Stomach (tissue), 8 donors: ENCODE measurements at regions not wholly inside any gene's neighbourhood (a gene's known extent, or its start where the extent isn't known, plus 50 kb on each side); places are given as distances from the start of the nearest gene placed in this dataset.

Source experiments
- DNase-seq, 2 donors: peaks; one replicate each; pipeline versions ENCODE4 v3.0.0 to v3.0.0-alpha.2; 2013 to 2019
- H3K27ac ChIP-seq, 5 donors: fragments of 200-600 bp in 4 of 5; sonication (generic) in 4 of 5; one replicate each; pipeline ENCODE4 v1.5.1; 2013 to 2019; ENCODE audit warnings: mild to moderate bottlenecking in 1 of 5, moderate library complexity in 1 of 5
- H3K27me3 ChIP-seq, 3 donors: fragments of 200-600 bp; sonication (generic); one replicate each; pipeline ENCODE4 v1.5.1; 2017 to 2019; ENCODE audit warnings: mixed run types in 1 of 3
- H3K36me3 ChIP-seq, 4 donors: fragments of 200-600 bp; sonication (generic); 1 replicate in 3 of 4; 2 replicates in 1 of 4; pipeline ENCODE4 v1.5.1; 2016 to 2019
- H3K4me1 ChIP-seq, 4 donors: fragments of 200-600 bp; sonication (generic); one replicate each; pipeline ENCODE4 v1.5.1; 2016 to 2019
- H3K4me3 ChIP-seq, 4 donors: fragments of 200-600 bp; sonication (generic) in 3 of 4; one replicate each; pipeline ENCODE4 v1.5.1; 2016 to 2019; ENCODE audit warnings: mild to moderate bottlenecking in 1 of 4
- H3K9me3 ChIP-seq, 4 donors: fragments of 200-600 bp; sonication (generic); one replicate each; pipeline ENCODE4 v1.5.1; 2016 to 2019
- EP300 ChIP-seq: sonication (generic); formaldehyde crosslinking; IDR thresholded peaks from one replicate; pipeline ENCODE4 v1.6.1; 2017; ENCODE audit warnings: antibody characterized with exemption
- POLR2A ChIP-seq, 4 donors: fragments of 450-650 bp; IDR thresholded peaks; one replicate each; pipeline ENCODE4 v1.6.1; 2016; ENCODE audit warnings: antibody characterized with exemption in 4 of 4, control low read depth in 2 of 4, mild to moderate bottlenecking in 1 of 4, moderate library complexity in 1 of 4
- POLR2AphosphoS5 ChIP-seq, 3 donors: sonication (generic); formaldehyde crosslinking; IDR thresholded peaks; one replicate each; pipeline ENCODE4 v1.6.1; 2016; ENCODE audit warnings: antibody characterized with exemption in 3 of 3
- WGBS, 5 donors: extraction: QIAGEN DNeasy Blood & Tissue Kit in 3 of 5; methylation state at CpG; one replicate each; pipeline versions ENCODE4 v1.1.5 to v1.1.7; 2013 to 2018; 5-methylcytosine and 5-hydroxymethylcytosine counted together
- intact Hi-C: fragments of 100-400 bp; cut with DNase I; formaldehyde crosslinking; loops from one replicate; pipeline ENCODE4 v1.15.1; 2023; ENCODE audit warnings: low total_unique reads
- TF ChIP-seq, protein P1 (sequence below), 7 experiments: fragments of 450-650 bp in 4 of 7; fragments of 200-600 bp in 3 of 7; sonication (generic) in 3 of 7; IDR thresholded peaks; one replicate each; pipeline ENCODE4 v1.5.1; 2016 to 2019; ENCODE audit warnings: antibody characterized with exemption in 7 of 7, control low read depth in 2 of 7, mild to moderate bottlenecking in 1 of 7
- donor health status: healthy with polysubstance abuse.
- donor health status: Bipolar disorder and iron deficiency.
- donor health status: healthy.

DNA sequence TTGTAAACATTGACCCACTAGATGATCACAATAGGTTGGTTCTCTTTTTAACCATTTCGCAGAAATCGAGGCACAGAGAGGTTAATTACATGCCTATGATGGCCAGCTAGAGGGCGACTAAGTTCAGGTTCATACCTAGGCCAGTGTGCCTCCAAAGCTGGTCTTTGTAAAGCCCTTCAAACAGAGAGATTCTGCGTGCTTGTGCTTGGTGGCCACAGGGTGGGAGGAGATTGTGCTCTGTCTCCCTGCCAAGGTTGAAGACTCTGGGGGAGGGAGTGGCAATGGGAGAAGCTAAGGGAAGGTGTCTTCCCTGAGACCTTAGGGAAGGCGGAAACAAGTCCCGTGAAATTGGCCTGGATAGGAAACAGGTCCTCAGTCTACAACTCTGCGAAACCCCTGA, 59.1 kb upstream of the RBM15 start:
- Histone ChIP-seq H3K4me3 (no peak overlapping the region), H3K4me1 (no peaks in the 10 kb centered on the region), H3K36me3 (no peaks in the 10 kb centered on the region), H3K27me3 (no peaks in the 10 kb centered on the region), H3K9me3 (no peaks in the 10 kb centered on the region), H3K27ac (no peak overlapping the region)
- intact Hi-C loops, result no loop called here
- TF ChIP-seq POLR2AphosphoS5 (IDR thresholded peaks at IDR 0.05) (no peak), EP300 (no peak), POLR2A (IDR thresholded peaks at IDR 0.05) (no peak)
- TF ChIP-seq, protein P1, sequence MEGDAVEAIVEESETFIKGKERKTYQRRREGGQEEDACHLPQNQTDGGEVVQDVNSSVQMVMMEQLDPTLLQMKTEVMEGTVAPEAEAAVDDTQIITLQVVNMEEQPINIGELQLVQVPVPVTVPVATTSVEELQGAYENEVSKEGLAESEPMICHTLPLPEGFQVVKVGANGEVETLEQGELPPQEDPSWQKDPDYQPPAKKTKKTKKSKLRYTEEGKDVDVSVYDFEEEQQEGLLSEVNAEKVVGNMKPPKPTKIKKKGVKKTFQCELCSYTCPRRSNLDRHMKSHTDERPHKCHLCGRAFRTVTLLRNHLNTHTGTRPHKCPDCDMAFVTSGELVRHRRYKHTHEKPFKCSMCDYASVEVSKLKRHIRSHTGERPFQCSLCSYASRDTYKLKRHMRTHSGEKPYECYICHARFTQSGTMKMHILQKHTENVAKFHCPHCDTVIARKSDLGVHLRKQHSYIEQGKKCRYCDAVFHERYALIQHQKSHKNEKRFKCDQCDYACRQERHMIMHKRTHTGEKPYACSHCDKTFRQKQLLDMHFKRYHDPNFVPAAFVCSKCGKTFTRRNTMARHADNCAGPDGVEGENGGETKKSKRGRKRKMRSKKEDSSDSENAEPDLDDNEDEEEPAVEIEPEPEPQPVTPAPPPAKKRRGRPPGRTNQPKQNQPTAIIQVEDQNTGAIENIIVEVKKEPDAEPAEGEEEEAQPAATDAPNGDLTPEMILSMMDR (IDR thresholded peaks at IDR 0.05), result no peak
- no peak for DNase-seq
- 75 to 86% (median 83%) methylated on average over 7 of the region's 7 CpGs for WGBS, 5 donors

DNA sequence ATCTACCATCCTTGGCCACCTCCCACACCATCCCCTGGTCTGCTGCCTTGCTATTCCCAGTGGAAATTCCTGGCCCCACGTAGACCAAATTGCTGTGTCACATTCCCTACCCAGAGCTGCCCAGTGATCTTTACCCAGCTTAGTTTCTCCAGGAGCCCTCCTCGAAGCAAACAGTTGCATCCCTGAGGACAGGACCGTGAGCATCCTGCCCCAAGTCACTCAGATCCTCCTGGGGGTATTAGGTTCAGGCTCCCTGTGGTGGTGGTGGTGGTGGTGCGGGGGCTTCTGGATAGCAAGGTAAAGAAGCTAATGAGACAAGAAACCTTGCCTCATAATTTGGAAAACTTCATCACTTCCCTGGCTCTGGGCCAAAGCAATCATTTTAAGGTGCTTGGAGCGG, 58.4 kb upstream of the RBM15 start:
- Histone ChIP-seq H3K4me1 (no peaks in the 10 kb centered on the region), H3K9me3 (no peaks in the 10 kb centered on the region), H3K36me3 (no peaks in the 10 kb centered on the region), H3K27ac (no peak overlapping the region), H3K27me3 (no peaks in the 10 kb centered on the region), H3K4me3 (no peak overlapping the region)
- TF ChIP-seq POLR2AphosphoS5 (IDR thresholded peaks at IDR 0.05), result no peak
- TF ChIP-seq EP300, result no peak
- no peak for TF ChIP-seq POLR2A (IDR thresholded peaks at IDR 0.05)
- TF ChIP-seq, protein P1 (IDR thresholded peaks at IDR 0.05), result no peak
- intact Hi-C loops, result no loop called here
- DNase-seq, result no peak
- WGBS, 5 donors, result 68 to 80% (median 72%) methylated on average over 5 of the region's 5 CpGs

DNA sequence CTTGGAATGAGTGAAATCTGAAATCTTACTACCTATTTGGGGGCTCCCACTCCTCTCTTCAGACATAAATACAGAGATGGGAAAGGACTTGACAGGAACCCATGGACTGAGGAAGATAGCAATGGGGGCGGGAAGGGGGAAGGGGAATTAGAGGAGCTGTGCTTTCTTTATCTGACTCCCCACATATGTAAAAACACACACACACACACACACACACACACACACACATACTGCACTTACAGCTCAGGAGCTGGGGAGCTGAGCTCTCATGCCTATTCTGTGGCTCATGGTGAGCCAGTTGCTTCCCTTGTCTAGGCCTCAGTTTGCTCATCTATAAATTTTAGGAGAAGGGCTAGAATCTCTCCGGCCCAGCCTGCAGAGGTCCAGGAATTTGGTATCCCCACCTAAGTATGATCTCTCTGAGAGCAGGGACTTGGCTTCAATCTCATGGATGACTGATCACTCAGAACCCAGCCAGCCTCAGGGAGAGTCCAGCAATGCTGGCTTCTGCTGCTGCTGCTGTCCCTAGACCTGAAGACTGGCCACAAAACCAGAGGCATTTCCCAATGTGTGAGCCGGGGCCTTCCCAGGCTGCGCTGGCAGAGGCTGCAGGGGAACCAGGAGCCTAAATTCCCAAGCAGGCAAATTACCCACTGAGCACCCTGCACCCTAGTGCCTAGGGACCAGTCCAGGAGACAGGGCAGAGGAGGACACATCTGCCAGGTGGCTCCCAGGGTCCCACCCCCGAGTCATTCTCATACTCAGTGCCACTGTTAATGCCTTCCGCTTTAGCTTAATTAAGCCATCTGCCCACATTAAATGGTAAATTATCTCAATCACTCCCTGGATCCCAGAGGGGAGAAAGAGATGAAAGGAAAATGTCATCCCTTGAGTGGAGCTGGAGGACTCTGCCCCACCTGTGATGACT, 57.5 kb upstream of the RBM15 start:
- no peak for DNase-seq
- WGBS, 5 donors, result 76 to 92% (median 88%) methylated on average over 4 to 6 of the region's 6 CpGs
- Histone ChIP-seq H3K27ac (no peak overlapping the region), H3K4me3 (no peak overlapping the region), H3K27me3 (no peaks in the 10 kb centered on the region), H3K9me3 (no peaks in the 10 kb centered on the region), H3K36me3 (no peaks in the 10 kb centered on the region), H3K4me1 (no peaks in the 10 kb centered on the region)
- TF ChIP-seq EP300, result no peak
- no peak for TF ChIP-seq POLR2AphosphoS5 (IDR thresholded peaks at IDR 0.05)
- TF ChIP-seq POLR2A (IDR thresholded peaks at IDR 0.05), result no peak
- TF ChIP-seq, protein P1 (IDR thresholded peaks at IDR 0.05), result no peak
- intact Hi-C loops, result no loop called here

DNA sequence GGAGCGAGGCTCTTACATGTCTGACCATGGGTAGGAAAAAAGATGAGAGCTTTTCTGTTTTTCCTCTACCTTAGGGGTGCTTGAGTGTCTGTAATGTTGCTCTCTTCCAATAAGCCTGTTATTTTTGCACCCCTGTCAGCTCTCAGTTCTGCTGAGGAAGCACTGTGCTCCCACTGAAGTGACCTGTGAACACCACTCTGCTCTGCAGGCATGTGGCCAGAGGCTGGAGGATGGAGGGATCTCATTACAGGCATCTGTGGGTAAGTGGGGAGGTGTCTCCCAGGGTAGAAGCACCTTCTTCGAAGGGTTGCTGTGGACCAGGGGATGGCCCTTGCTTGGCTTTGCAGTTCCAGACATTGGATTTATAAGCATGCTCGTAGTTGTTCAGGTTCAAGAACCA, 56.8 kb upstream of the RBM15 start:
- Histone ChIP-seq H3K36me3 (no peaks in the 10 kb centered on the region), H3K27me3 (no peaks in the 10 kb centered on the region), H3K4me1 (no peaks in the 10 kb centered on the region), H3K9me3 (no peaks in the 10 kb centered on the region), H3K4me3 (no peak overlapping the region), H3K27ac (no peak overlapping the region)
- 91 to 96% (median 92%) methylated on average over 3 of the region's 3 CpGs for WGBS, 5 donors
- intact Hi-C loops, result no loop called here
- no peak for DNase-seq
- TF ChIP-seq, protein P1 (IDR thresholded peaks at IDR 0.05), result no peak
- TF ChIP-seq EP300 (no peak), POLR2A (IDR thresholded peaks at IDR 0.05) (no peak), POLR2AphosphoS5 (IDR thresholded peaks at IDR 0.05) (no peak)
